GM18517 (cell line): ENCODE measurements at regions not wholly inside any gene's neighbourhood (a gene's known extent, or its start where the extent isn't known, plus 50 kb on each side); places are given as distances from the start of the nearest gene placed in this dataset.
A peak's percentile ranks its signal among the peaks of the same experiment; 100 is the strongest.

Experiments used
- ATAC-seq: cut with Tn5 transposase; IDR thresholded peaks from one replicate; pipeline ENCODE4 v1.9.1; 2021; ENCODE audit warnings: mild to moderate bottlenecking, moderate library complexity; ENCODE audit not compliant: unreplicated experiment

- ATAC-seq, result peak; percentile 57
These were observed 64.4 kb upstream of the TM9SF2 start for GRCh38 chr13:99436686-99437416.

GRCh38 chr13:99439048-99439447, 62.2 kb upstream of the TM9SF2 start:
- no peak for ATAC-seq

- no peak for ATAC-seq
These were observed 61.2 kb upstream of the TM9SF2 start for GRCh38 chr13:99439850-99440604.

GRCh38 chr13:99442273-99442895, 58.9 kb upstream of the TM9SF2 start:
- no peak for ATAC-seq

- ATAC-seq, result no peak
These were observed 55.0 kb upstream of the TM9SF2 start for GRCh38 chr13:99446242-99446641.

- no peak for ATAC-seq
These were observed 52.7 kb upstream of the TM9SF2 start for GRCh38 chr13:99448546-99448945.

- no peak for ATAC-seq
These were observed 50.9 kb upstream of the TM9SF2 start for GRCh38 chr13:99450416-99450815.
